HFF-Myc (cell line): ENCODE measurements at regions not wholly inside any gene's neighbourhood (a gene's known extent, or its start where the extent isn't known, plus 50 kb on each side); places are given as distances from the start of the nearest gene placed in this dataset.

Source experiments
- DNase-seq: peaks from one replicate; pipeline ENCODE4 v3.0.0-alpha.2; 2011; ENCODE audit warnings: low read depth; ENCODE audit errors: extremely low read depth
- H3K4me3 ChIP-seq: replicated peaks from 2 replicates; pipeline ENCODE4 v1.5.1; 2011; ENCODE audit warnings: low read depth, mild to moderate bottlenecking, control low read depth, low read length
- CTCF ChIP-seq: IDR thresholded peaks from 2 replicates; pipeline ENCODE4 v1.5.1; 2012; ENCODE audit warnings: mild to moderate bottlenecking, low read depth, low read length, control low read depth; ENCODE audit errors: missing control alignments

- no peak overlapping the region for H3K4me3 ChIP-seq
- DNase-seq, result no peak
- no peak for TF ChIP-seq CTCF
Observed at GRCh38 chr18:47501946-47502345, 250.5 kb upstream of the SKOR2 start.

GRCh38 chr18:47500930-47501329, 249.5 kb upstream of the SKOR2 start:
- no peak overlapping the region for H3K4me3 ChIP-seq
- no peak for TF ChIP-seq CTCF
- no peak for DNase-seq

GRCh38 chr18:47492691-47493090, 241.2 kb upstream of the SKOR2 start:
- no peak for TF ChIP-seq CTCF
- DNase-seq, result no peak
- no peak overlapping the region for H3K4me3 ChIP-seq

GRCh38 chr18:47490882-47491281, 239.4 kb upstream of the SKOR2 start:
- no peak overlapping the region for H3K4me3 ChIP-seq
- no peak for TF ChIP-seq CTCF
- DNase-seq, result no peak

- no peak for DNase-seq
- no peak overlapping the region for H3K4me3 ChIP-seq
- no peak for TF ChIP-seq CTCF
Observed at GRCh38 chr18:47485221-47485797, 233.8 kb upstream of the SKOR2 start.

GRCh38 chr18:47484068-47484467, 232.6 kb upstream of the SKOR2 start:
- TF ChIP-seq CTCF, result no peak
- no peak for DNase-seq

GRCh38 chr18:47480166-47480565, 228.7 kb upstream of the SKOR2 start:
- DNase-seq, result no peak
- no peak overlapping the region for H3K4me3 ChIP-seq
- TF ChIP-seq CTCF, result no peak

More at GRCh38 chr18:47484068-47484467, 232.6 kb upstream of the SKOR2 start:
- no peak overlapping the region for H3K4me3 ChIP-seq
